Brain microvascular endothelial cell (primary cell): ENCODE measurements at regions not wholly inside any gene's neighbourhood (a gene's known extent, or its start where the extent isn't known, plus 50 kb on each side); places are given as distances from the start of the nearest gene placed in this dataset.

Experiments
- DNase-seq: peaks from one replicate; pipeline ENCODE4 v3.0.0-alpha.2; 2020
- H3K27ac ChIP-seq: fragments of 250-450 bp; sonication (Bioruptor Pico); 2 replicates; pipeline ENCODE4 v1.5.1; 2020; ENCODE audit warnings: mild to moderate bottlenecking, moderate library complexity
- H3K27me3 ChIP-seq: fragments of 250-450 bp; sonication (Bioruptor Pico); replicated peaks from 2 replicates; pipeline ENCODE4 v1.5.1; 2020; ENCODE audit warnings: mild to moderate bottlenecking
- H3K36me3 ChIP-seq: fragments of 250-450 bp; sonication (Bioruptor Pico); replicated peaks from 2 replicates; pipeline ENCODE4 v1.5.1; 2020; ENCODE audit warnings: mild to moderate bottlenecking
- H3K4me3 ChIP-seq: 2 replicates; pipeline ENCODE4 v1.5.1; 2011; ENCODE audit warnings: low read depth, mild to moderate bottlenecking, control low read depth, low read length, moderate library complexity
- CTCF ChIP-seq: IDR thresholded peaks from 2 replicates; pipeline ENCODE4 v1.5.1; 2011; ENCODE audit warnings: low read depth, mild to moderate bottlenecking, moderate library complexity, low read length, control low read depth, inconsistent platforms; ENCODE audit errors: missing control alignments
- in situ Hi-C: cut with HindIII; loops from 2 replicates; pipeline ENCODE4 v1.10.0; 2017; ENCODE audit warnings: low sequenced_read_pairs, low pct_ligation_motif_present

- DNase-seq, result no peak
- Histone ChIP-seq H3K27me3 (no peaks in the 10 kb centered on the region), H3K4me3 (no peak overlapping the region), H3K36me3 (no peaks in the 10 kb centered on the region), H3K27ac (no peak overlapping the region)
- in situ Hi-C loops, result no loop called here
- TF ChIP-seq CTCF, result no peak
Observed at GRCh38 chr4:175307326-175307725, 389.2 kb downstream of the ADAM29 start.

GRCh38 chr4:175308236-175308635, 390.1 kb downstream of the ADAM29 start:
- peak; percentile 52 for DNase-seq
- in situ Hi-C loops, result no loop called here
- Histone ChIP-seq H3K27ac (peak overlapping the region; percentile 49), H3K36me3 (no peaks in the 10 kb centered on the region), H3K27me3 (no peaks in the 10 kb centered on the region), H3K4me3 (no peak overlapping the region)
- no peak for TF ChIP-seq CTCF

- Histone ChIP-seq H3K4me3 (no peak overlapping the region), H3K27ac (no peak overlapping the region), H3K27me3 (no peaks in the 10 kb centered on the region), H3K36me3 (no peaks in the 10 kb centered on the region)
- no peak for TF ChIP-seq CTCF
- in situ Hi-C loops, result no loop called here
- peak; percentile 48 for DNase-seq
Observed at GRCh38 chr4:175309041-175309440, 390.9 kb downstream of the ADAM29 start.

- H3K27ac ChIP-seq, result no peak overlapping the region
- H3K4me3 ChIP-seq, result no peak overlapping the region
- DNase-seq, result peak; percentile 22
- TF ChIP-seq CTCF, result no peak
- H3K27me3 ChIP-seq, result no peaks in the 10 kb centered on the region
- in situ Hi-C loops, result no loop called here
- H3K36me3 ChIP-seq, result no peaks in the 10 kb centered on the region
Observed at GRCh38 chr4:175325230-175325629, 407.1 kb downstream of the ADAM29 start.

GRCh38 chr4:175326796-175327195, 408.6 kb downstream of the ADAM29 start:
- no peak overlapping the region for H3K27ac ChIP-seq
- no peak for TF ChIP-seq CTCF
- no peaks in the 10 kb centered on the region for H3K27me3 ChIP-seq
- in situ Hi-C loops, result no loop called here
- H3K36me3 ChIP-seq, result no peaks in the 10 kb centered on the region
- H3K4me3 ChIP-seq, result no peak overlapping the region
- DNase-seq, result no peak

GRCh38 chr4:175330236-175330635, 412.1 kb downstream of the ADAM29 start:
- DNase-seq, result peak; percentile 41
- no peak overlapping the region for H3K4me3 ChIP-seq
- no peaks in the 10 kb centered on the region for H3K27me3 ChIP-seq
- H3K36me3 ChIP-seq, result no peaks in the 10 kb centered on the region
- in situ Hi-C loops, result no loop called here
- peak overlapping the region; percentile 61 for H3K27ac ChIP-seq
- TF ChIP-seq CTCF, result no peak
